ENCODE measurements at regions not wholly inside any gene's neighbourhood (a gene's known extent, or its start where the extent isn't known, plus 50 kb on each side); places are given as distances from the start of the nearest gene placed in this dataset.

GRCh38 chr16:63890723-63891122 lies 1231.1 kb downstream of the CDH11 start:
- TF ChIP-seq CTCF (optimal IDR thresholded peaks at IDR 0.05 in 1 of 3, IDR thresholded peaks at IDR 0.05 in 1 of 3, conservative IDR thresholded peaks at IDR 0.05 in 1 of 3; ENCODE audit: extremely low read depth in 1 of 3, insufficient read depth in 2 of 3, low read length in 3 of 3) (no peak), EZH2 (IDR thresholded peaks at IDR 0.05; ENCODE audit: low read length) (no peak)

Data from keratinocyte (primary cell).